WTC11 (cell line): ENCODE measurements at regions not wholly inside any gene's neighbourhood (a gene's known extent, or its start where the extent isn't known, plus 50 kb on each side); places are given as distances from the start of the nearest gene placed in this dataset.
"Not testable (repeated sequence)": the region's sequence is repeated elsewhere in the genome, so short reads cannot be mapped to it uniquely, and the experiment has no call there.

Source experiments
- ATF6 ChIP-seq: sonication (generic); formaldehyde crosslinking; IDR thresholded peaks from 2 replicates; pipeline ENCODE4 v1.8.1; 2023; ENCODE audit warnings: mild to moderate bottlenecking, missing genetic modification reagents
- CREM ChIP-seq: sonication (generic); formaldehyde crosslinking; IDR thresholded peaks from 2 replicates; pipeline ENCODE4 v1.8.1; 2022; ENCODE audit warnings: mild to moderate bottlenecking, missing genetic modification reagents, moderate library complexity
- CTCF ChIP-seq: fragments of 200-600 bp; IDR thresholded peaks from 2 replicates; pipeline ENCODE4 v1.8.0; 2022; ENCODE audit warnings: antibody characterized with exemption
- E2F1 ChIP-seq: sonication (generic); formaldehyde crosslinking; IDR thresholded peaks from 2 replicates; pipeline ENCODE4 v1.8.0; 2022; ENCODE audit warnings: mild to moderate bottlenecking, missing genetic modification reagents
- KAT7 ChIP-seq: sonication (generic); formaldehyde crosslinking; IDR thresholded peaks from 2 replicates; pipeline ENCODE4 v1.8.1; 2023; ENCODE audit warnings: missing genetic modification reagents, mild to moderate bottlenecking, borderline replicate concordance
- MAX ChIP-seq: sonication (generic); formaldehyde crosslinking; IDR thresholded peaks from 2 replicates; pipeline ENCODE4 v1.8.0; 2022; ENCODE audit warnings: mild to moderate bottlenecking, missing genetic modification reagents
- NFYB ChIP-seq: sonication (generic); formaldehyde crosslinking; conservative IDR thresholded peaks from 2 replicates; pipeline ENCODE4 v1.8.0; 2022; ENCODE audit warnings: low read depth, missing genetic modification reagents
- NR3C1 ChIP-seq: sonication (generic); formaldehyde crosslinking; conservative IDR thresholded peaks from 2 replicates; pipeline ENCODE4 v1.8.1; 2023; ENCODE audit warnings: low read depth, mild to moderate bottlenecking, missing genetic modification reagents
- ZNF281 ChIP-seq: sonication (generic); formaldehyde crosslinking; IDR thresholded peaks from 2 replicates; pipeline ENCODE4 v1.8.0; 2023; ENCODE audit warnings: mild to moderate bottlenecking, missing genetic modification reagents

- TF ChIP-seq CTCF; ZNF281 (CRISPR knock-in tag); ATF6 (CRISPR knock-in tag); CREM; NFYB (CRISPR knock-in tag); E2F1 (CRISPR knock-in tag); NR3C1 (CRISPR knock-in tag); MAX (CRISPR knock-in tag); KAT7: not testable (repeated sequence)
These were observed 293.9 kb upstream of the PLGLB2 start for GRCh38 chr2:87453965-87454364.
